Left cardiac atrium (tissue), 4 donors: ENCODE measurements at regions not wholly inside any gene's neighbourhood (a gene's known extent, or its start where the extent isn't known, plus 50 kb on each side); places are given as distances from the start of the nearest gene placed in this dataset.

Experiments used
- ATAC-seq, 2 donors: fragments of 200-7000 bp; cut with Tn5 transposase; one replicate each; pipeline ENCODE4 v1.9.1; 2020; ENCODE audit warnings: mild to moderate bottlenecking in 2 of 2, moderate library complexity in 2 of 2
- DNase-seq: peaks from one replicate; pipeline ENCODE4 v3.0.0-alpha.2; 2020
- intact Hi-C, 2 donors: fragments of 100-400 bp; cut with DNase I; formaldehyde crosslinking; loops; one replicate each; pipeline versions ENCODE4 v1.14.1 to v1.15.1; 2022 to 2023
- donor health status: DM: no; HTN: yes; CAD: no.
- donor health status: DM: no; HTN: yes; CAD: no; lungs with severe emphysema.
- donor health status: DM: yes; HTN: yes; CAD: no.
- donor health status: Dilated cardiomyopathy.

DNA sequence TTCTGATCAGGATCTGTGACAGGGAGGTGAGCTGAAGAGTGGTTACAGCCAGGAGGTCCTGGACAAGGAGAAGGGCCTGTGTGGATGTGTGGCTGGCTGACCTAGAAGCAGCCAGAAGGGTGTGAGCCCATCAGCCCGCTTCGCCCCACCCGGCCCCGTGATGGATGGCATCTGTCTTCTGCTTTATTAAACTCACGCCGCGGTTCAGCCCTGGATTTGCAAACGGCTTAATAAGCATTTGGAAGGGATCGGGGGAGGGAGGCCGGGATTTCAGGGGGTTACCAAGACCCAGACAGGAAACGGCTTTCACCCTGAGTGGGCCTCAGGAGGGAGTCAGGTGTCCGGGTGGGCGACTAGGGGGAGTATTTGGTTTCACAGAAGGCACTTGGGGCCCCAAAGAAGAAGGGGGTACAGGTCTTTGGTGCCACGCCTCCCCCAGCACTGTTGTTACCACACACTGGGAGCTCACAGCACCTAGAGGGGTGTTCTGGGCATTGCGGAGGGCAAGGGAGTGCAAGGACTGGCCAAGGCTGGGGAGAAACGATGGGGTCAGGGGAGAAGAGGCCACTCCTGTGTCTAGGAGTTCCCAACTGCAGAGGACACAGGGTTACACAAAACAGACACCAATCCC lies 53.8 kb upstream of the FOXP4 start:
- intact Hi-C loops: no loop called here
- ATAC-seq (no peak), DNase-seq (no peak)

DNA sequence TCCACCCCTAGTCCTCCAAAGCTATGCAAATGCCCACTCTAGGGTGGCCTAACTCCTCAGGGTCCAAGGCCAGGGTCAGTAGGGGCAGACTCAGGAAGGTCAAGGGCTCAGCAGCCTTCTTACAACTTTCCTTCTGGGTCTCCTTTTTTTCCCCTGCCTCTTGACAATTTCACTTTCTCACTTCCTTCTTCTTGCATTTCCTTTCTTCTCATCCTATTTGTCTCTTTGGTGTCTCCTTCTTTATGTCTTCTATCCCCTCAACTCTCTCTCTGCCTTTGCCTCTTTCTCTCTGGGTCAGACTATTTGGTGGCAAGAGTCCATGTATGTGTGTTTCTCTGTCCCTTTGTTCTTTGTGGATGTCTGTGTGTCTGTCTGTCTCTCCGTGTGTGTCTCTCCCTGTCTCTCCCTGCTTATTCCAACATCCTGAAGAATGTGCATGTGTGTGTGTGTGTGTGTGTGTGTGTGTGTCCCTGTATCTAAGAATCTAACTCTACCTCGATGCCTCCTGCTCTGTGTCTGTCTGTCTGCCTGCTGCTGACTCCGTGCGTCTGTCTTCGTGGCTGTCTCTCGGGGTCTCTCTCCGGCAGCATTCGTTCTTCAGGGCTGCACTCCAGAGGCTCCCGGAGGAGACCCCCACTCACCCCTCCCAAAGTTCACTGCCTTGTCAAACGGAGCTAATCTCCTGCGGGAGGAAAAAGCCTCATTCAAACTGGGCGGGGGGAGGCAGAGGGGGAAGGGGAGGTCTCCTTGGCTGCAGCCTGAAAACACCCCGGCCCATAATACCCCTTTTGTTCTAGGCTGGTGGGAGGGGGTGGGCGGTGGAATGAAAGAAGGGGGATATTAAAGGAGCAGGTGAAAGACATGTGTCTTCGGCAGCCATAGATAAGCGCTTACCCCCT lies 51.7 kb upstream of the FOXP4 start:
- ATAC-seq: no peak
- DNase-seq: no peak

More for the DNA sequence above, 51.7 kb upstream of the FOXP4 start:
- intact Hi-C loops: no loop called here
